Dedifferentiated amniotic fluid mesenchymal stem cell (primary cell): ENCODE measurements at regions not wholly inside any gene's neighbourhood (a gene's known extent, or its start where the extent isn't known, plus 50 kb on each side); places are given as distances from the start of the nearest gene placed in this dataset.

ENCODE experiments used
- DNase-seq: peaks from one replicate; pipeline ENCODE4 v3.0.0-alpha.2; 2016; ENCODE audit errors: extremely low spot score

- DNase-seq, result no peak
Measured at GRCh38 chr12:97924122-97924521, 461.5 kb downstream of the RMST start.

- DNase-seq, result no peak
Measured at GRCh38 chr12:97927977-97928376, 465.4 kb downstream of the RMST start.

GRCh38 chr12:97936165-97936564, 473.6 kb downstream of the RMST start:
- no peak for DNase-seq

- no peak for DNase-seq
Measured at GRCh38 chr12:97938031-97938430, 475.4 kb downstream of the RMST start.

- no peak for DNase-seq
Measured at GRCh38 chr12:97939156-97939555, 476.6 kb downstream of the RMST start.

GRCh38 chr12:97940105-97940504, 477.5 kb downstream of the RMST start:
- DNase-seq, result no peak

GRCh38 chr12:97940629-97941028, 478.0 kb downstream of the RMST start:
- no peak for DNase-seq

GRCh38 chr12:97941686-97942354, 479.2 kb downstream of the RMST start:
- DNase-seq, result no peak

GRCh38 chr12:97943359-97943758, 480.8 kb downstream of the RMST start:
- DNase-seq, result no peak

GRCh38 chr12:97944576-97944975, 482.0 kb downstream of the RMST start:
- DNase-seq, result no peak

GRCh38 chr12:97946701-97947100, 484.1 kb downstream of the RMST start:
- DNase-seq, result no peak

- no peak for DNase-seq
Measured at GRCh38 chr12:97948591-97948990, 486.0 kb downstream of the RMST start.

- no peak for DNase-seq
Measured at GRCh38 chr12:97951239-97951638, 488.6 kb downstream of the RMST start.

- no peak for DNase-seq
Measured at GRCh38 chr12:97951717-97952116, 489.1 kb downstream of the RMST start.

GRCh38 chr12:97957109-97957508, 494.5 kb downstream of the RMST start:
- no peak for DNase-seq

- DNase-seq, result no peak
Measured at GRCh38 chr12:97960225-97960624, 497.6 kb downstream of the RMST start.

GRCh38 chr12:97960741-97961608, 498.4 kb downstream of the RMST start:
- DNase-seq, result no peak

GRCh38 chr12:97967831-97968230, 505.2 kb downstream of the RMST start:
- DNase-seq, result no peak

- DNase-seq, result no peak
Measured at GRCh38 chr12:97968641-97969197, 506.1 kb downstream of the RMST start.

GRCh38 chr12:97977870-97978405, 515.3 kb downstream of the RMST start:
- DNase-seq, result no peak

GRCh38 chr12:97982684-97983083, 520.1 kb downstream of the RMST start:
- no peak for DNase-seq

GRCh38 chr12:97983796-97984195, 521.2 kb downstream of the RMST start:
- DNase-seq, result no peak

- no peak for DNase-seq
Measured at GRCh38 chr12:97984436-97984835, 521.8 kb downstream of the RMST start.
